ENCODE measurements at regions not wholly inside any gene's neighbourhood (a gene's known extent, or its start where the extent isn't known, plus 50 kb on each side); places are given as distances from the start of the nearest gene placed in this dataset.

DNA sequence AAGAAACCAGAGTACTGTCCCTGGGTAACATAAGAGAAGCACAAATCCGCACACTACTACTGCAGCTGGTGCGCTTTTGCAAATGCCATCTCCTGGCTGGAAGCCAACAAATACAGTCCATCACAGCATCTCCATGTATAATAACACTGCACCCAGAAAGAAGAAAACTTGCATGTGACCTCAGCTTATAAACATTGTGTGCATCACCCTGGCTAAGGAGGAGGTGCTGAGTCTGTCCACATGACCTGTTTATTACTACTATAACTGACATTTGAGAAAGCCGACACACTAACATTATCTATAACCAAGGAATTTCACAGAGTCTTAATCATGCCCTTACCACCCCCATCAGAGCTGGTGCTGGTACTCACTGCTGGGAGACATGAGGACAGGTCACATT is 516.8 kb downstream of the CFAP47 start:
- DNase-seq: no peak

GRCh38 chrX:36443007-36443406 is 523.5 kb downstream of the CFAP47 start:
- no peak for DNase-seq

DNA sequence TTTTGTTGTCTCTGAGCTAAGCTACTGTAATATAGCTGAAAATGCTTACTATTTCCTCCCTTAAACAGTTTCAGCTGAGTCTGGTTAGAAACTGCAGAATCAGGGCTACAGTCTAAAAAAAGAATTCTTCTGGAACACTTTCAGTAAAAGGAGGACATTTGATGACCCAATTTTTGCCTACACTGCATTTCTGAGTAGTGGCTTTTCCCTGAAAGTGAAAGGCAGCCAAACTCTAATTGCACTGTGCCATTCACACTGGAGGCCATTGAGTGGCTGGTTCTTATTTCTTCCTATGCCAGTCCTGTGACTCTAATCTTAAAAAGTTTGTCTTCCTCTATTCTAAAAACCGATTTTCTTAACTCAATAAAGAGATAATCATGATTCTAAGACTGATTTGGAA is 526.0 kb downstream of the CFAP47 start:
- no peak for DNase-seq

- no peak for DNase-seq
Observed at GRCh38 chrX:36462142-36462541, 542.6 kb downstream of the CFAP47 start.

DNA sequence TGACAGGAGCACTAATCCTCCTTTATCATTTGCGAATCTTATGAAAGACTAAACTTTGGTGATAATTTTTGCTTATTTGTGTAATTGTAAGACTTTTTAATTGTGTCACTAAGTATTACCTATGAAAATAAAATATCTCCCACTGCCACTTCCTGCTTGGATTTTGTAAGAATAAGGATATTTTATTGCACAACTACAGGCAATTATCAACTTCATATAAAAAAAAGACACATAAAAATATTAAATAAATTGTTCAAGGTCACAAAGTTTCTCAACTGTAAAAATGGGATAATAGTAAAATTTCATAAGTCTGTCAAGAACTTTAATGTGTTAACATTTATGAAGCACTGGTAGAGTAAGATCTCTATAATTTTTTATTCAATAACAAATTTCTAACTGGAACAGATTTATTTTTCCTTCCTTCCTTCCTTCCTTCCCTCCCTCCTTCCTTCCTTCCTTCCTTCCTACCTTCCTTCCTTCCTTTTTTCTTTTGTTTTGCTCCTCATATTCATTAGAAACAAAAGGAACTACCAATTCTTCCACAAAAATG is 527.6 kb upstream of the FAM47C start:
- no peak for DNase-seq

DNA sequence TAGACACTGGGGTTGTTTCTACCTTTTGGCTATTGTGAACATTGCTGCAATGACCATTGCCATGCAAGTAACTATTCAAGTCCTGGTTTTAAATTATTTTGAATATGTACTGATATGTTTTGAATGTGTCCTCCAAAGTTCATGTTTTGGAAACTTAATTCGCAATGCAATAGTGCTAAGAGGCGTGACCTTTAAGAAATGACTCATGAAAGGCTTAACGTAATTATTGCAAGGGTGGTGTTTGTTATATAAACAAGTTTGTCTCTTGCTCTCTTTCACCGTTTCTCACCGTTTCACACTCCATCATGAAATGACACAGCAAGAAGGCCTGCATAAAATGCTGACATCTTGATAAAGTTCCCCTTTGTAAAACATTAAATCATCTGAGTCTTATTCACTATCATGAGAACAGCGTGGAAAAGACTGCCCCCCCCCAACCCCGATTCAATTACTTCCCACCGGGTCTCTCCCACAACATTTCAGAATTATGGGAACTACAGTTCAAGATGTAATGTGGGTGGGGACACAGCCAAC is 506.9 kb upstream of the FAM47C start:
- no peak for DNase-seq

- DNase-seq: no peak
Observed at GRCh38 chrX:36504625-36505024, 503.5 kb upstream of the FAM47C start.

DNA sequence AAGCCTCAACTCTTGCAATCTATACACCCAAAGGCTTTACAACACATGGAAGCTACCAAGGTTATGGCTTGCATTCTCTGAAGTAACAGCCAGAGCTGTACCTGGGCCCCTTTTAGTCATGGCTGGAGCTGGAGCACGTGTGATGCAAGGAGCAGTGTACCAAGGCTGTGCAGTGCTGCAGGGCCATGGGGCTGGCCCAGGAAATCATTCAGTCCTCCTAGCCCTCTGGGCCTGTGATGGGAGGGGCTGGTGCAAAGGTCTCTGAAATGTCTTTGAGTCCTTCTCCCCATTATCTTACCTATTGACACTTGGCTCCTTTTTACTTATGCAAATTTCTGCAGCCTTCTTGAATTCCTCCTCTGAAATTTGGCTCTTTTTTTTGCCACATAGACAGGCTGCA is 500.1 kb upstream of the FAM47C start:
- no peak for DNase-seq

DNA sequence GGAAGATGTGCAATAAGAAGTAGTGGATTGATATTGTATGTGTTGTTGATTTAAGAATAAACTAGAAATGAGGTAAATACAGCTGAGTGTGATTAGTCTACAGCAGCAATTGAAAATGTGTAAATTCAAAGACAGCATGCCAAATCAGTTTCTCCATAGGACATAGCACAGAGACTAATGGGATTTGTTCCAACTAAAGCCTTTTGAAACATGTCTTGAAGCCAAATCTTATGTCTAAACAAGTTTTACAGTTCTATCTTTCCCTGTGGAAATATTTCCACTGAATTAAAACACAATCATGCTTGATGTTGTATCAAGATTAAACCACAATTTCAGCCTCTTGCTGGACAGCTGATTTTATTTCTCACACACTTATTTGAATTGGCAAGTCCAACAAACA is 497.4 kb upstream of the FAM47C start:
- no peak for DNase-seq

DNA sequence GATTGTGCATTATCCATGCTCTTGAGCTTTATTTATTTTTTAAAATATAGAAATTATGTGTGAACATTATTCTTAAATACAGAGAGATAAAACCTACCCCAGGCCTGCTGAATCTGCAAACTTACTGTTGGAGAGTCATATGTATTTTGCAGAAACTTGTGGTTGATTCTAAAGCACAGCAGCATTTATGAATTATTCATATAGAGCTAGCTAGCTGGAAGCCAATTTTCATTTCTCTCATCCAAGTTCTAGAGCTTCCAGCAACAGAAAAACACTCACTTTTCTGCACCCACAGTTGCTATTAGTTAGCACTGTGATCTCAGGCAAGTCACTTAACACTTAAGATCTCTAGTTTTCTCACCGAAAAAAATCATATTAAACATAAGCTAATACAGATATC is 479.5 kb upstream of the FAM47C start:
- DNase-seq: no peak

DNA sequence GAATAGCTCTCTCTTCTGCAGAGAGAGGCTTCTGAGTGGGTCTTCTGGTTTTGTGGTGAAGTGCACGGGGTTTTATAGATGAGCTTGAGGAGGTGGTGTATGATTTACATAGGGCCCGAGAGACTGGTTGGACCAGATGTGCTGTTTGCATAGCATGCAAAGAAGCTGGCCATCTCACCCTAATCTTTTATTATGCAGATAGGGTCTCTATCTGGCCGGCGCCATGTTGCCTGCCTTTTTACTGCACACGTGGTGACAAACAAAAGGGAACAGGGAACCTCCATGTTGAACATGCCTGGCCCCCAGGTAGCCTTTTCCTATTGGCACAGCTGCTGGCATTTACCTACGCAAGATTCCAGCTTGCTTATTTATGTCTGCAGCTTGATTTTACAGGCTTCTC is 473.3 kb upstream of the FAM47C start:
- no peak for DNase-seq

DNA sequence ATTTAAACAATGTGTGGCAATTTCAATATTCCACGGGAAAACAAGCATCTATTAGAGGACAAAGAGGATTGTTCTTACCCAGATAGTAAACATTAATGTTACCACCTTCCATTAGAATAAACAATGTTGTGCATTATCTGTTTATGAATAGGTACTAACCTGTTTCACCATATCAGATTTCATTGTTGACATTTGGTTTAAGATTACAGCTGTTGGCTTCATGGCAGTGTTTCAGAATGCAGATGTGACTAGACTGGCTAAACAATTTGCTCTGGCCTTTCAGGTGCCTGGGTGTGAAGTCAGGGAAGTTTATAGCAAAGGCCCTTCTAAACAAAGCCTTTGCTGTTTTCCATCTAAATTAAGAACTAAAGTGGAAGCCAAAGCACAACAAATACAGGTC is 464.7 kb upstream of the FAM47C start:
- no peak for DNase-seq

- no peak for DNase-seq
Observed at GRCh38 chrX:36562986-36563385, 445.2 kb upstream of the FAM47C start.

- no peak for DNase-seq
Observed at GRCh38 chrX:36568946-36569345, 439.2 kb upstream of the FAM47C start.

- DNase-seq: no peak
Observed at GRCh38 chrX:36573720-36574119, 434.4 kb upstream of the FAM47C start.

GRCh38 chrX:36575670-36576069 is 432.5 kb upstream of the FAM47C start:
- DNase-seq: no peak

- no peak for DNase-seq
Observed at GRCh38 chrX:36577006-36577405, 431.2 kb upstream of the FAM47C start.

GRCh38 chrX:36581030-36581429 is 427.1 kb upstream of the FAM47C start:
- no peak for DNase-seq

DNA sequence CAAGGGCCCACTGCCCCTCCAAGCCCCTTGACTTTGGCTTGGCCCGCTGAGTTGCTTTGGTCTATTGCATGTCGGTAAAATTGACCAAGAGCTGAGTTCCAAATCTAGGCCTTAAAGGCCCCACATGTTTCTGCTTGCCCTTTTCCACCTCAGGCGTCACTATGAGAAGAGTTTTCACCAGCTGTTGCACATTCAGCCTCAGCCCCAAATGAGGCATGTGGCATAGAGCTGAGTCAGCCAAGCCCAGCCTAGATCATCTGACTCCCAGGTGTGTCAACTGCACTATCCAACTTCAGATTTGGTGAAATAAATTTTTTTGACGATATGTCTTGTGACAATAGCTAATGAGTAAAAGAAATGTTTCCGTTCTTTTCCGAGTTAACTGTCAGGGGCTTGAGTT is 424.5 kb upstream of the FAM47C start:
- DNase-seq: no peak

GRCh38 chrX:36609616-36610585 is 398.3 kb upstream of the FAM47C start:
- no peak for DNase-seq

GRCh38 chrX:36626898-36627297 is 381.3 kb upstream of the FAM47C start:
- DNase-seq: no peak

GRCh38 chrX:36640232-36640631 is 367.9 kb upstream of the FAM47C start:
- no peak for DNase-seq

DNA sequence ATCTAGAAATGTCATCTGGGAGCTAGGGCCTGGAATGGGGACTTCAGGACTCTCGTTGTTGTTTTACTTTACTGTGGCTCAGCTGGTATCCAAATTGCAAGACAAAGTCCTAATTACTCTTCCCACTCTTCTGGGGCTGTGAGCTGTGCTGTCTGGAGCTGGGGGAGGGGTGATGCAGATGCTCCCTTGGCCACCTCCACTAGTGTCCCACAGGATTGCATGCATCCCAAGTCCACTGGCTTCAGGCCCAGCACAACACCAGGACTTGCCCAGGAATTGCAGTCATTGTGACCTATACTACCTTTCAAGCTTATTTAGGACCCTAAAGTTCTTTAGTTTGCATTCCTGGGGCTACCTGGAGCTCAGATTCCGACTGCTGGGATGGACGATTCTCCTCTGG is 366.1 kb upstream of the FAM47C start:
- DNase-seq: no peak

All from renal pelvis (tissue), 1 donor.